ENCODE measurements at regions not wholly inside any gene's neighbourhood (a gene's known extent, or its start where the extent isn't known, plus 50 kb on each side); places are given as distances from the start of the nearest gene placed in this dataset.
"Not testable (repeated sequence)": the region's sequence is repeated elsewhere in the genome, so short reads cannot be mapped to it uniquely, and the experiment has no call there.

DNA sequence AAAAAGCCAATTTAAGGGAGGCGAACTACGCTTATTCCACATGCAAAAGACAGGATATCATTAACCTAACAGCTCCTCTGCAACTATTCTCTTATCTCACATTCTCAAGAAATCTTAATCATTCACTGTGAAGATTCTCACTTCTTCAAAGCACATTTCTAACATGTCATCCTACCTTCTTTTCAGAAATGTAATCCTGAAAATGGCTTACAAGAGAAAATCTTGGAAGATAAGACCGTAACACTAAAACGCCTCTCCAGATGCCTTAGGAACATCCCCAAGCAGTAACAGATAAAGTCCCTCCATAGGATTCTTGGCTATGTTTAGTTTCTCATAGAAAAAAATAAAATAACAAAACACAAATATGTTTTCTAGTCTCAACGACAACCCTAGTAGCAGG is 373.9 kb upstream of the CNTNAP5 start:
- TF ChIP-seq, protein P1, sequence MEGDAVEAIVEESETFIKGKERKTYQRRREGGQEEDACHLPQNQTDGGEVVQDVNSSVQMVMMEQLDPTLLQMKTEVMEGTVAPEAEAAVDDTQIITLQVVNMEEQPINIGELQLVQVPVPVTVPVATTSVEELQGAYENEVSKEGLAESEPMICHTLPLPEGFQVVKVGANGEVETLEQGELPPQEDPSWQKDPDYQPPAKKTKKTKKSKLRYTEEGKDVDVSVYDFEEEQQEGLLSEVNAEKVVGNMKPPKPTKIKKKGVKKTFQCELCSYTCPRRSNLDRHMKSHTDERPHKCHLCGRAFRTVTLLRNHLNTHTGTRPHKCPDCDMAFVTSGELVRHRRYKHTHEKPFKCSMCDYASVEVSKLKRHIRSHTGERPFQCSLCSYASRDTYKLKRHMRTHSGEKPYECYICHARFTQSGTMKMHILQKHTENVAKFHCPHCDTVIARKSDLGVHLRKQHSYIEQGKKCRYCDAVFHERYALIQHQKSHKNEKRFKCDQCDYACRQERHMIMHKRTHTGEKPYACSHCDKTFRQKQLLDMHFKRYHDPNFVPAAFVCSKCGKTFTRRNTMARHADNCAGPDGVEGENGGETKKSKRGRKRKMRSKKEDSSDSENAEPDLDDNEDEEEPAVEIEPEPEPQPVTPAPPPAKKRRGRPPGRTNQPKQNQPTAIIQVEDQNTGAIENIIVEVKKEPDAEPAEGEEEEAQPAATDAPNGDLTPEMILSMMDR (IDR thresholded peaks at IDR 0.05; ENCODE audit: low read depth, low read length), result no peak
- DNase-seq, result no peak
- H3K4me3 ChIP-seq (ENCODE audit: low read depth, low read length), result no peak overlapping the region
- H3K27me3 ChIP-seq, result no peaks in the 10 kb centered on the region
- no peaks in the 10 kb centered on the region for H3K9me3 ChIP-seq
- H3K36me3 ChIP-seq, result no peaks in the 10 kb centered on the region
- no peaks in the 10 kb centered on the region for H3K4me1 ChIP-seq

DNA sequence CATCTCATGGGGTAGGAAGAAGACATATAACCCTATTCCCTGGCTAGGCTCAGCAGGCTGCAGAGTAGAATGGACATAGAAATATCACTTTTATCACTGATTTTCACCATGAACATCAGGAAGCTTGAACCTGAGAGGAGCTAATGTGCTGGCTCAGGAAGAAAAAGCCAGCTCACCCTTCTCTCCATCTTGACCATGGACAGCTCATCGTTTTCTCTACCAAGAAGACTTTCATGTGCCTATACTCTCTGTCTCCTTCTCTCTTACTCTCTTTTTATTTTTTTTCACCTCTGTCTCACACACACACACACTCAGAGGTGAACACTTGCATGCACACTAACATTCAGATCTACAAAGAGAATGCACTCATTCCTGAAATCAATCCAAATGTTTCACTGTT is 372.8 kb upstream of the CNTNAP5 start:
- TF ChIP-seq, protein P1 (IDR thresholded peaks at IDR 0.05; ENCODE audit: low read depth, low read length), result no peak
- no peak overlapping the region for H3K4me3 ChIP-seq (ENCODE audit: low read depth, low read length)
- H3K9me3 ChIP-seq, result no peaks in the 10 kb centered on the region
- no peaks in the 10 kb centered on the region for H3K27me3 ChIP-seq
- no peaks in the 10 kb centered on the region for H3K36me3 ChIP-seq
- H3K4me1 ChIP-seq, result no peaks in the 10 kb centered on the region
- no peak for DNase-seq

DNA sequence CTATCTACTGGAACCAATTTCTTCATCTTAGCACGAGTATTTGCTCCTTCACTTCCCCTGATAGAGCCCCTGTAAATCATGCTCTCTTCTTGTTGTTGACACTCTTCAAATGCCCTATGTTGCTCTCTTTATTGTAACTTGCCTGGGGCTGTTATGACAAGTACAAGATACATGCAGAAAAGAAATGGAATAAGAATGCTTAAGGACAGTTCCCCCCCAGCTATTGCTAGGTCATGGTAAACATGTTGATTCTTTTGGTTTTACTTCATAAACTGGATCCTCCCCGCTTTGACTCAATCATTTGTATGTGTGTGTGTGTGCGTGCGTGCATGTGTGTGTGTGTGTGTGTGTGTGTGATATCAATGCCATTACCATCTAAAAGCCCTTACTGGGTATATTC is 368.5 kb upstream of the CNTNAP5 start:
- H3K4me3 ChIP-seq (ENCODE audit: low read depth, low read length), result no peak overlapping the region
- no peaks in the 10 kb centered on the region for H3K4me1 ChIP-seq
- TF ChIP-seq, protein P1 (IDR thresholded peaks at IDR 0.05; ENCODE audit: low read depth, low read length), result no peak
- H3K9me3 ChIP-seq, result no peaks in the 10 kb centered on the region
- H3K27me3 ChIP-seq, result no peaks in the 10 kb centered on the region
- no peak for DNase-seq
- no peaks in the 10 kb centered on the region for H3K36me3 ChIP-seq

DNA sequence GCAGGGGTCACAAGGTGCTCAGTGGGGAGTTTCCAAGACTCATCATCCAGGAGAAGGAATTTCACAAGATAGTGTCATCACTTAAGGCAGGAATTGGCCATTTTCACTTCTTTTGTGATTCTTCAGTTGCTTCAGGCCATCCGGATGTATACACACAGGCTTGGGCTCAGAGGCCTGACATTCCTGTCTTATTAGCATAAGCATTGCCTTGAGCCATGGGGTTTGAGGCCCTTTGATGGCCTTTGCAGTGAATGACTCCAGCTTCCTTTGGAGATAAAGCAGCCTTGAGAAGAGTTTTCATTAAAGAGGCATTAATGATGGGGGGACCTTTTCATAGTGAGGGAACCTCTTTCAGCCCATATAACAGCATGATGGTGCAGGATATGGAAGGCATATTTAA is 366.0 kb upstream of the CNTNAP5 start:
- H3K9me3 ChIP-seq, result no peaks in the 10 kb centered on the region
- no peaks in the 10 kb centered on the region for H3K4me1 ChIP-seq
- DNase-seq, result no peak
- H3K36me3 ChIP-seq, result no peaks in the 10 kb centered on the region
- no peak overlapping the region for H3K4me3 ChIP-seq (ENCODE audit: low read depth, low read length)
- TF ChIP-seq, protein P1 (IDR thresholded peaks at IDR 0.05; ENCODE audit: low read depth, low read length), result no peak
- H3K27me3 ChIP-seq, result no peaks in the 10 kb centered on the region

DNA sequence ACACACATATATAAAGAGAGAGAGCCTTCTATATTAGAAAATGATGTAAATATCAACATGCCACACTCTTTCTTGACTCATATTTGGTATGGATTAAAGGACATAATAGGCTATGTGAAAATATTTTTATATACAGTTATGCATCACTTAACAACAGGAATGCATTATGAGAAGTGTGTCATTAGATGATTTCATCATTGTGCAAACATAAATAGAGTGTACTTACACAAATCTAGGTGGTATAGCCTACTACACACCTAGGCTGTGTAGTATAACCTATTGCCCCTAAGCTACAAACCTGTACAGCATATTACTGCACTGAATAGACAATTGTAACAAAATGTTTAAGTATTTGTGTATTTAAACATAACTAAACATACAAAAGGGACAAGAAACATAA is 354.8 kb upstream of the CNTNAP5 start:
- Histone ChIP-seq H3K36me3 (no peaks in the 10 kb centered on the region), H3K9me3 (no peaks in the 10 kb centered on the region), H3K4me1 (no peaks in the 10 kb centered on the region), H3K4me3 (ENCODE audit: low read depth, low read length) (no peak overlapping the region), H3K27me3 (no peaks in the 10 kb centered on the region)
- no peak for DNase-seq
- TF ChIP-seq, protein P1 (IDR thresholded peaks at IDR 0.05; ENCODE audit: low read depth, low read length), result no peak

DNA sequence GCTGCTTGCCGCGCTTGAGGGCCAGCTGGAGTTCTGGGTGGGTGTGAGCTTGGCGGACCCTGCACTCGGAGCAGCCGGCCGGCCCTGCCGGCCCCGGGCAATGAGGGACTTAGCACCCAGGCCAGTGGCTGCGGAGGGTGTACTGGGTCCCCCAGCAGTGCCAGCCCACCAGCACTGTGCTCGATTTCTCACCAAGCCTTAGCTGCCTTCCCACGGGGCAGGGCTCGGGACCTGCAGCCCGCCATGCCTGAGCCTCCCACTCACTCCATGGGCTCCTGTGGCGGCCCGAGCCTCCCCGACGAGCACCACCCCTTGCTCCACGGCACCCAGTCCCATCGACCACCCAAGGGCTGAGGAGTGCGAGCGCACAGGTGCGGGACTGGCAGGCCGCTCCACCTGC is 341.3 kb upstream of the CNTNAP5 start:
- H3K36me3 ChIP-seq; H3K4me1 ChIP-seq; H3K27me3 ChIP-seq; H3K9me3 ChIP-seq; H3K4me3 ChIP-seq (ENCODE audit: low read depth, low read length); DNase-seq: not testable (repeated sequence)

DNA sequence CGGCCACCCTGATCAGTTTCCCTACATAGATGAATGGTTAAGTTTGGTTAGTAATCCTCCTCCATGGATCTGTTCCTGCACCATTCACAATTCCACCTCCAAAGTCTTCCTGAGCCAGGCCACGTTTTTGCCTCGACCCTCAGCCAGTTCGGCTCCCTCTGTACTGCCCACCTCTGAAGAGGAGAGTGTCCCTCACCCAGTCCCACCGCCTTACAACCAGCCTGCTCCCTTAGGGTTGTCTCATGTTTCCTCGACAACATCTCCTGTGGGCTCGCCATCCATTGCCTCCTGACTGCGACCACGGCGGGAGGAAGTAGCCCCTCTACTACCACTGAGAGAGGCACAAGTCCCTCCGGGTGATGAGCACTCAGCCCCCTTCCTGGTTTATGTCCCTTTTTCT is 338.0 kb upstream of the CNTNAP5 start:
- no peaks in the 10 kb centered on the region for H3K4me1 ChIP-seq
- H3K9me3 ChIP-seq, result no peaks in the 10 kb centered on the region
- H3K4me3 ChIP-seq (ENCODE audit: low read depth, low read length), result no peak overlapping the region
- H3K36me3 ChIP-seq, result no peaks in the 10 kb centered on the region
- no peak for DNase-seq
- no peaks in the 10 kb centered on the region for H3K27me3 ChIP-seq
- TF ChIP-seq, protein P1 (IDR thresholded peaks at IDR 0.05; ENCODE audit: low read depth, low read length), result no peak

Data from BE2C (cell line).